Inferior parietal cortex (tissue), 1 donor: ENCODE measurements at regions not wholly inside any gene's neighbourhood (a gene's known extent, or its start where the extent isn't known, plus 50 kb on each side); places are given as distances from the start of the nearest gene placed in this dataset.
"Not testable (repeated sequence)": the region's sequence is repeated elsewhere in the genome, so short reads cannot be mapped to it uniquely, and the experiment has no call there.

Source experiments
- DNase-seq: peaks from one replicate; pipeline ENCODE4 v3.0.0-alpha.2; 2016; ENCODE audit errors: extremely low spot score

DNA sequence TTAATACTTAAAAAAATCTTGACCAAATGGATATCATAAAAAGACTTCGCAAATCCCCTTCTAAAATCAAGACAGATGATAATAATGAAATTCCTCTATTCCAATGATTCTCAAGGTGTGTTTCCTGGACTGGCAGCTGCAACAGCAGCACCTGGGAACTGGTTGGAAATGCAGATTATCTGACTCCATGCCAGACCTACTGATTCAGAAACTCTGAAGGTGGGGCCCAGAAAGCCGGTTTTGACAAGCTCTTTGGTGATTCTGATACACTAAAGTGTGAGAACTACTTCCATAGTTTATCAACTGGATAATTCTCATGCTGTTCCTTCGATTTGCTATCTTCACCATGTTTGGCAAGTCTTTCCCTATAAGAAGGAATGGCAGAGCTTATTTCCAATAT is 252.1 kb downstream of the COL12A1 start:
- no peak for DNase-seq

DNA sequence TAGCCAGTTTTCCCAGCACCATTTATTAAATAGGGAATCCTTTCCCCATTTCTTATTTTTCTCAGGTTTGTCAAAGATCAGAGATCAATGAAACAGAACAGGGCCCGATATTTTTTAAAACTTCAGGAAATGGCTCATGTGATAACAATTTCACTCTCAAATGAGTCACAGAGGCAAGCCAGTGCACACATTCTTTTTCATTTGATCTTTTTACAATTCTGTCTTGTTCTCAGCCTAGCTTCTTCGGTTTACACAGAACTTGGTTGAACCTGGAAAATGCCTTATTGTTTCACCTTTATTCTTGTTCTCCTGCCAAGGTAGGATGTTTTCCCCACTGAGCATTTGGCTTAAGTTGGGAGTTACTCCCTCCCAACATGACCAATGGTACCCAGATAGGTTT is 258.9 kb downstream of the COL12A1 start:
- no peak for DNase-seq

GRCh38 chr6:74942130-74942529 is 263.7 kb downstream of the COL12A1 start:
- no peak for DNase-seq

DNA sequence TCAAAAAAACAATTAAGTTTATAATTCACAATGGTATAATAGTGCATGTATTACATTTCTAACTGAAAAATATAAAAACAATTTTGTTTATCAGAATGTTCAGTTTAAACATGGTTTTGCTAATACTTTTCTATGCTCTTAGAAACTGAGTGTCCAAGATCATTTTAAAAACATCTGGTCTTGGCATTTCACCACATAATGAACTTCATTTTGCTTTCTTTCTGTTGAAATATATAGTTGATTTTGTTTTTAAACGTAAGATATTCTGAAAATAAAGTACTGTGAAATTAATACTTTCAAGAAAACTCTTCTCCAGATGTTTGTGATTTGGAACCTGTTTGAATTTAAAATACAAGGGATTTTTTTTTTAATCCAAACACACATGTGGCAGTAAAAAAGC is 264.4 kb downstream of the COL12A1 start:
- DNase-seq, result no peak

GRCh38 chr6:74939721-74940620 is 265.9 kb downstream of the COL12A1 start:
- DNase-seq, result no peak

- DNase-seq, result no peak
Observed at GRCh38 chr6:74939151-74939708, 266.6 kb downstream of the COL12A1 start.

DNA sequence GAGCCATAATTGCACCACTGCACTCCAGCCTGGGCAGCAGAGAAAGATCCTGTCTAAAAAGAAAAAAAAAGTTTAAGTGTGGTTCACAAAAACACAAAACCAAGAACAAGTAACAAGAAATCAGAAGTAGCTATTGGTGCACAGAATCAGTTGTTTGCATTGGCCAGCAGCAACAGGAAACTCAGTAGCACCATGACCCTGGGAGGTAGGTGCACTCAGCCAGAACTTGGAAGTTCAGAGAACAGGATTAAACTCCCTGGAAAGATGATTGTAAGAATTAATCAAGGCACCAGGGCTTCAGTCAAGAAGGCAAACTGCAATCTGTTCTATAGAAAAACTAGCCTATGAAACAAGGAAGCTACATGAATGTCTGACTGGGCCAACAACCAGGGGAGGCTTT is 267.9 kb downstream of the COL12A1 start:
- DNase-seq, result no peak

DNA sequence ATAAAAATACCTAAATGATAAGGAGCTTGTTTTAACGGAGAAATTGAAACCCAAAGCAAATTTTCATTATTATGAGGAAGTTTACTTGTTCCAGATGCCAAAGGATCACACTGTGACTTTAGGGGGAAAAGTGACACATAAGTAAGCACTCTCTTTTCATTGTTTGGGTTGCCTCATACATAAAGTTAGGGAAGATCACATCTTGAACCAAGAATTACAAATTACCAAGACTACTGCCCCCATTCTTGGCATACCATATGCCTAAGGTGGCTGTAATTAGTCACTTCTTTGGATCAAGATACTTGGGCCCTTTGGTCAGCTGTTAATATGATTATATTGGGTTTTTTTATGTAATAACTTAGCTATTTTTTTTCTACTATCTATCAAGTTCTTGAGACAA is 269.0 kb downstream of the COL12A1 start:
- no peak for DNase-seq

DNA sequence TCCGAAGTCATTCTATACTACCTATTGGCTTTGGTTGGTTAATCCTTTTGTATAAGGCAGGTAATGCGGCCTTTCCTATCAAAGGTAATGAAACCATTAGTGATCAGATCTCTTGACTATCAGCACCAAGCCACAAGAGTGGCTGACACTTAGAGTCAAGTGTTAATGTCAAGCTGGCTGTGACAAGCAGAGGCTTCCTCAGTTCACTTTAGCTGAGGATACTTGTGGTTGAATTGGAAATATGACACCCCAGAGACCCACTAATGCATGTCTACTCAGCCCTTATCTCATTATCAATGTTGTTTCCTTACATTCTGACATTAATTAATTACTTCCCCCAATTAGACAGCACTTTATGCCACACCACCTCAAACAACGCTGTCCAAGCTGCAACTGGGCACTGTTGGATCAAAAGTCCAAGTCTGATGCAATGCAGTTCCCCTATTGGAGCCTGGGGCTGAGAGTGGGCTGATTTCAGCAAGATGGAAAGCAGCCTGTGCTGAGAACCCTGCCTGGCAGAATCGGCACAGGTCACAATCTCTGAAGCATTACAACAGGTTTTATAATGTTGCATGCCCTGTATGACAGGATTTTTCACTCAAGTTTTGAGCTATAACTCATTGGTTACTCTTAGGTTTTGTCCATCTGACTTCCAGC is 273.5 kb downstream of the COL12A1 start:
- no peak for DNase-seq

GRCh38 chr6:74931558-74931957 is 274.3 kb downstream of the COL12A1 start:
- no peak for DNase-seq

GRCh38 chr6:74928203-74928602 is 277.6 kb downstream of the COL12A1 start:
- no peak for DNase-seq

DNA sequence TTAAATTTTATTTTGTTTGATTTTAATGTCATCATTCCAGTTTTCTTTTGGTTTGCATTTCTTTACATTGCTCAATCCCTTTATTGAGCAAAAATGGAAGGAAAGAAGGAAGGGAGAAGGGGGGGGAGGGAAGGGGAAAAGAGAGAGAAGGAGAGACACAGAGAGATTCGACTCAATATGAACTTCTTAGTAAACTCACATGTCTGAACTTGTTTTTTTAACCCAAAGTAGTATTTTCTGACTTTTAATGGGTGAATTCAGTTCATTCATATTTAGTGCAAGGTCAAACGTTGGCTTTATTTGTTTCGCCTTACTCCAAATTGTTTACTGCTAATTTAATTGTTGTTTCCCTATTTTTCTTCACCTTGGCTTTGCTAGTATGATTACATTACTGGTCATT is 278.6 kb downstream of the COL12A1 start:
- DNase-seq, result no peak

DNA sequence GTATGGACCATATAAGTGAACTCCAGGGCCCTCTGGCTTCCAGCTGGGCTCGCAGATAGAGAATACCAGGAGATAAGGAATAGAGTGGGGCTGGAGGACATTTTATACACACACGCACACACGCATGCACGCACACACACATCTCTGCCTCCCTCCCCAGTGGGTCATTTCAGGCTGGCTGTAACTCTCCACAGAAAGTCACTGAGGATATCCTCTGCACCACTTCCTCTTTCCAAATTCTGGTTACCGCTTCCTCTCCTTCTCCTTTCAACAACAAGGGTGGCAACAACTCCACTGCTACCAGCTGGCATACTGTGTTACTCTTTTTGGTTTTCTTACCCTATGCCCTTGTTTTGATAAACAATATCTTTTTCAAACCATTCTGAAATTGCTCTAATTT is 280.2 kb downstream of the COL12A1 start:
- DNase-seq, result no peak

GRCh38 chr6:74914888-74915287 is 291.0 kb downstream of the COL12A1 start:
- no peak for DNase-seq

GRCh38 chr6:74912234-74912633 is 293.6 kb downstream of the COL12A1 start:
- DNase-seq, result no peak

GRCh38 chr6:74902846-74903245 is 303.0 kb downstream of the COL12A1 start:
- DNase-seq, result no peak

GRCh38 chr6:74902089-74902488 is 303.8 kb downstream of the COL12A1 start:
- no peak for DNase-seq

DNA sequence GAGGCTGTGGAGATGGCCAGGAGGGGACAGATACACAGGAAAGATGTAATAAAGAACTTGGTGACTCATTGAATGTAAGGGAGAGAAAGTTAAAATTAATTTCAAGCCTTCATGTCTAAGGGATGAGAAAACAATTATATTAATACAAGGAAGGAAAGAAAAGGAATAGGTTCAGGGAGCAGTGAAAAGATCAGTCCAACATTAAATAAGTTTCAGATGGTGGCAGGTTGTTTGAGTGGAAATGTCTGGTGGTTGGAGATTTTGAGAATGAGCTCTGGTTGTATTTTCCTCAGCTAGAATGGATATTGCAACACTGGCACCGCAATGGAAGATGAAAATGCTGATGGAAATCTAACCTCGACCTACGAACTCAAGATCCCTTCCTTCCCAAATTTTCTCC is 304.3 kb downstream of the COL12A1 start:
- no peak for DNase-seq

DNA sequence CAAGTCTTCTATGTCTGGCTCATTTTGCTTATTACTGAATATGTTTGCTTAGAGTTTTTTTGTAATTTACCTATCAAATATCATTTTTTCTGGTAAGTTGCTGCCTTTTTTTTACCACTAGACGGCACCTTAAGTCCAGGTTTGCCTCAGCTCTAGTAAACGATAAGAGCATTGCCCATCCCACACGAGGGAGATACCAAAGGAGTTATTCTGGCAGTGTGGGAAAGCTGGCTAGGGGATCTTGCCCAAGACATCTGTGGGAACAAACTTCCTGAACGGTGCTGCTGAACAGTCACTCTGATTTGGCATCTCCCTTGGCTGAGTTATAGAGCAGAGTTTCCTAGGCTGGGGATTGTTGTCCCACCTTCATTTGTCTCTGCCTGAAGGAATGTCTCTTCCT is 306.4 kb downstream of the COL12A1 start:
- no peak for DNase-seq

- no peak for DNase-seq
Observed at GRCh38 chr6:74892091-74892490, 313.8 kb downstream of the COL12A1 start.

DNA sequence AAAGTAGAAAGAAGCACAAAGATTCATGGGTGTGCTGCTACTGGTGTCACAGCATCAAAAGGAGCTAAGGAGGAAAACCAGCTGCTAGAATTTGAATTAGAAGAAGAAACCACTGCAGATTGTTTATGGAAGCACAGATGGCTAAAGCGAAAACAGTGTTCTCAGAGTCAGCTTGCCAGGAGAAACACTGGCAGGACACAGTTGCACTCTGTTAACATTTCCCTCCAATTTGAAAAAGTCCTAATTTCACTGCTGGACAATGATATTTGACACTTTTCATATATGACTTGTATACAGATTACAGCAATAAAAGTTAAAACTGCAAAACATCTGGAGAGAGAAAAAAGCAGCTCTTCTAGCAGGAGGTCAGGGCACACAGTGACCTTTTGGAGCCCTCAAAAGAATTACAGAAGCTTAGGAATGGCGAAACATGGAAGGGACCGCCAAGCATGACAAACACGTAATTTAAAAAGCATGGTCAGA is 314.5 kb downstream of the COL12A1 start:
- DNase-seq, result no peak

DNA sequence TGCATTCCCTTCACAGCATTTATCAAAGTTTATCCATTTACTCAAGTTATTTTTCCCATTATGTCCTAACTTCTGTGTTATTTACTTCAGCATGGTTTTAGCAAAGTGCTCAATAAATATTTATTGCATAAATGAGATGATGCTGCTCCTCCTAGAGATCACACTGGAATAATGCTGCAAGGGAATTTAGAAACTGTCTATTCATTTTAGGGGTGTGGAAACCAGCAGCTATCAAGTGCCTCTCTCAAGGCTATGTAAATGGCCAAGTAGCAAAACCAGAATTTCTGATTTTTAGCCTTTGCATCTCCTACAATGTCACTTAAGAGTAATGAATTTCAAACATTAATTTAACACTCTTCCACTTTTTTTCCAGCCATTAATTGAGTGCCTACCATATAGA is 316.2 kb downstream of the COL12A1 start:
- DNase-seq, result no peak

DNA sequence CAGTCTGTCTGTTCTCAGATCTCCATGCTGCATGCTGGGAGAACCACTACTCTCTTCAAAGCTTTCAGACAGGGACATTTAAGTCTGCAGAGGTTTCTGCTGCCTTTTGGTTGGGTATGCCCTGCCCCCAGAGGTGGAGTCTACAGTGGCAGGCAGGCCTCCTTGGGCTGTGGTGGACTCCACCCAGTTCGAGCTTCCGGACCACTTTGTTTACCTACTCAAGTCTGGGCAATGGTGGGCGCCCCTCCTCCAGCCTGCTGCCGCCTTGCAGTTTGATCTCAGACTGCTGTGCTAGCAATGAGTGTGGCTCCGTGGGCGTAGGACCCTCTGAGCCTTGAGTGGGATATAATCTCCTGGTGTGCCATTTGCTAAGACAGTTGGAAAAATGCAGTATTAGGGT is 317.1 kb downstream of the COL12A1 start:
- not testable (repeated sequence) for DNase-seq
